GM12878 (cell line): ENCODE measurements at regions not wholly inside any gene's neighbourhood (a gene's known extent, or its start where the extent isn't known, plus 50 kb on each side); places are given as distances from the start of the nearest gene placed in this dataset.

Experiments
- ATAC-seq: fragments of 200-7000 bp; cut with Tn5 transposase; 3 replicates; pipeline ENCODE4 v1.9.1; 2020; ENCODE audit warnings: mild to moderate bottlenecking, moderate library complexity
- BruUV-seq: library from RNA; stranded (reverse); fragments of 400-500 nt; replicated peaks from 2 replicates; lab custom pipeline; 2021; lab: Mats Ljungman, UMichigan
- CTCF ChIA-PET: fragments of 300-600 bp; sonication (Branson Sonifier 250); formaldehyde crosslinking; extraction: SDS; loops from one replicate; lab custom pipeline; 2021; ENCODE audit warnings: inconsistent platforms; lab: Yijun Ruan, JAX
- POLR2A ChIA-PET: fragments of 350-600 bp; formaldehyde crosslinking; extraction: SDS; loops from one replicate; lab custom pipeline; 2021; ENCODE audit warnings: inconsistent platforms; lab: Charles Lee
- RAD21 ChIA-PET: fragments of 300-600 bp; sonication (Branson Sonifier 250); formaldehyde crosslinking; loops from one replicate; lab custom pipeline; 2023; ENCODE audit warnings: antibody characterized with exemption; ENCODE audit not compliant: unreplicated experiment; lab: Charles Lee
- SMC1A ChIA-PET: fragments of 300-600 bp; sonication (Branson Sonifier 250); formaldehyde crosslinking; loops from one replicate; lab custom pipeline; 2023; ENCODE audit not compliant: unreplicated experiment, uncharacterized antibody; lab: Charles Lee
- DNase-seq: peaks from one replicate; pipeline ENCODE4 v3.0.0-alpha.2; 2011; ENCODE audit warnings: low read depth, low spot score
- FAIRE-seq: peaks from 3 replicates; lab custom pipeline; 2011; peaks lifted over from hg19 to GRCh38; lab: Jason Lieb, UNC
- H2AFZ ChIP-seq: 2 replicates; pipeline ENCODE4 v1.6.0; 2011; ENCODE audit warnings: low read depth, low read length, control low read depth; ENCODE audit not compliant: control insufficient read depth
- H3K27ac ChIP-seq: 2 replicates; pipeline ENCODE4 v1.5.1; 2011; ENCODE audit warnings: control low read depth; ENCODE audit not compliant: control insufficient read depth, insufficient read depth
- H3K27me3 ChIP-seq, 2 experiments: replicated peaks in 1 of 2; 2 replicates each; pipeline versions ENCODE4 v1.6.0 to v1.6.1; 2011; ENCODE audit warnings: low read length in 1 of 2; ENCODE audit not compliant: control insufficient read depth in 2 of 2, insufficient read depth in 2 of 2
- H3K36me3 ChIP-seq, 2 experiments: 2 replicates each; pipeline ENCODE4 v1.5.1; 2011; ENCODE audit warnings: low read length in 1 of 2; ENCODE audit not compliant: control insufficient read depth in 2 of 2, insufficient read depth in 2 of 2
- H3K4me1 ChIP-seq: 2 replicates; pipeline ENCODE4 v1.6.1; 2011; ENCODE audit warnings: mild to moderate bottlenecking, low read length, moderate library complexity, mixed read lengths; ENCODE audit not compliant: control insufficient read depth, insufficient read depth
- H3K4me2 ChIP-seq: 2 replicates; pipeline ENCODE4 v1.6.0; 2011; ENCODE audit warnings: control low read depth; ENCODE audit not compliant: control insufficient read depth, insufficient read depth
- H3K4me3 ChIP-seq: fragments of 200-600 bp; sonication (generic); 2 replicates; pipeline ENCODE4 v1.5.1; 2016
- H3K79me2 ChIP-seq: 2 replicates; pipeline ENCODE4 v1.6.0; 2011; ENCODE audit warnings: low read length; ENCODE audit not compliant: control insufficient read depth, insufficient read depth
- H3K9ac ChIP-seq: 2 replicates; pipeline ENCODE4 v1.8.0; 2011; ENCODE audit warnings: low read length, control low read depth, mixed read lengths; ENCODE audit not compliant: control insufficient read depth, insufficient read depth
- H3K9me3 ChIP-seq: replicated peaks from 3 replicates; pipeline ENCODE4 v1.5.1; 2011; ENCODE audit warnings: mild to moderate bottlenecking, low read length; ENCODE audit not compliant: control insufficient read depth, insufficient read depth
- H4K20me1 ChIP-seq: 2 replicates; pipeline ENCODE4 v1.6.0; 2011; ENCODE audit not compliant: control insufficient read depth, insufficient read depth
- CHD1 ChIP-seq: IDR thresholded peaks from 2 replicates; pipeline ENCODE4 v1.6.1; 2012; ENCODE audit warnings: low read depth, low read length, improper control_type of control experiment
- CREB1 ChIP-seq: IDR thresholded peaks from 2 replicates; pipeline ENCODE4 v1.6.1; 2012; ENCODE audit warnings: low read depth, mild to moderate bottlenecking, inconsistent platforms
- EGR1 ChIP-seq, 2 experiments: IDR thresholded peaks; 1 replicate in 1 of 2; 2 replicates in 1 of 2; pipeline ENCODE4 v1.6.1; 2011 to 2012; ENCODE audit warnings: low read depth in 2 of 2, low read length in 2 of 2, borderline replicate concordance in 1 of 2, mild to moderate bottlenecking in 1 of 2, moderate library complexity in 1 of 2
- HSF1 ChIP-seq: fragments of 150-350 bp; IDR thresholded peaks from 2 replicates; pipeline ENCODE4 v1.6.1; 2014; ENCODE audit warnings: mild to moderate bottlenecking, low read depth, low read length
- IKZF2 ChIP-seq, 2 experiments: fragments of 450-650 bp; IDR thresholded peaks; 2 replicates each; pipeline ENCODE4 v1.6.1; 2017; ENCODE audit warnings: mild to moderate bottlenecking in 2 of 2, moderate library complexity in 2 of 2
- IRF4 ChIP-seq: IDR thresholded peaks from 2 replicates; pipeline ENCODE4 v1.6.1; 2011; ENCODE audit warnings: low read depth, low read length
- KAT2A ChIP-seq: conservative IDR thresholded peaks from 2 replicates; pipeline ENCODE4 v1.6.1; 2011; ENCODE audit warnings: low read depth, low read length; ENCODE audit not compliant: control insufficient read depth
- MYC ChIP-seq: IDR thresholded peaks from 2 replicates; pipeline ENCODE4 v1.6.1; 2011; ENCODE audit warnings: mild to moderate bottlenecking, low read length, moderate library complexity, inconsistent platforms; ENCODE audit not compliant: insufficient read depth, insufficient replicate concordance, insufficient read length, severe bottlenecking
- NR2C2 ChIP-seq: IDR thresholded peaks from 2 replicates; pipeline ENCODE4 v1.6.1; 2011; ENCODE audit warnings: borderline replicate concordance, low read depth; ENCODE audit not compliant: control insufficient read depth, insufficient read length
- NRF1 ChIP-seq: conservative IDR thresholded peaks from 2 replicates; pipeline ENCODE4 v1.6.1; 2011; ENCODE audit warnings: mild to moderate bottlenecking, low read depth, low read length, improper control_type of control experiment
- PML ChIP-seq: IDR thresholded peaks from 2 replicates; pipeline ENCODE4 v1.6.1; 2012; ENCODE audit warnings: low read length, inconsistent platforms
- POLR2A ChIP-seq: IDR thresholded peaks from 2 replicates; pipeline ENCODE4 v1.6.1; 2011; ENCODE audit warnings: low read depth, mild to moderate bottlenecking, low read length
- RUNX3 ChIP-seq: IDR thresholded peaks from 2 replicates; pipeline ENCODE4 v1.6.1; 2012; ENCODE audit warnings: low read length, inconsistent platforms
- SIN3A ChIP-seq: IDR thresholded peaks from 2 replicates; pipeline ENCODE4 v1.6.1; 2012; ENCODE audit warnings: low read depth, low read length, improper control_type of control experiment
- SMAD5 ChIP-seq: IDR thresholded peaks from 2 replicates; pipeline ENCODE4 v1.6.1; 2016; ENCODE audit warnings: antibody characterized with exemption, low read depth
- STAT1 ChIP-seq: fragments of 450-650 bp; conservative IDR thresholded peaks from 2 replicates; pipeline ENCODE4 v1.6.1; 2014; ENCODE audit warnings: antibody characterized with exemption, mild to moderate bottlenecking
- STAT3 ChIP-seq: IDR thresholded peaks from 2 replicates; pipeline ENCODE4 v1.6.1; 2011; ENCODE audit warnings: low read depth, low read length, improper control_type of control experiment
- SUPT20H ChIP-seq: IDR thresholded peaks from 2 replicates; pipeline ENCODE4 v1.6.1; 2011; ENCODE audit warnings: low read depth, mild to moderate bottlenecking, low read length, moderate library complexity, borderline replicate concordance; ENCODE audit not compliant: control insufficient read depth
- TAF1 ChIP-seq: IDR thresholded peaks from 2 replicates; pipeline ENCODE4 v1.6.1; 2011; ENCODE audit warnings: mild to moderate bottlenecking, low read depth, low read length, borderline replicate concordance
- ZNF622 ChIP-seq: fragments of 450-650 bp; IDR thresholded peaks from 2 replicates; pipeline ENCODE4 v1.6.1; 2017; ENCODE audit warnings: mild to moderate bottlenecking, inconsistent platforms
- WGBS: methylation state at CpG from one replicate; pipeline ENCODE4 v1.1.6; 2016; ENCODE audit warnings: low lambda C conversion rate; ENCODE audit not compliant: insufficient replicate concordance, insufficient coverage; ENCODE audit errors: missing lambda C conversion rate; 5-methylcytosine and 5-hydroxymethylcytosine counted together
- in situ Hi-C: fragments of 300-500 bp; cut with MboI; formaldehyde crosslinking; loops from 9 replicates; pipeline ENCODE4 v1.14.3; 2018; ENCODE audit warnings: mixed read lengths
- intact Hi-C: fragments of 100-400 bp; cut with micrococcal nuclease; formaldehyde crosslinking; loops from one replicate; pipeline ENCODE4 v1.14.2; 2022; ENCODE audit not compliant: unreplicated experiment
- TF ChIP-seq, protein P1 (sequence below): fragments of 450-650 bp; IDR thresholded peaks from 2 replicates; pipeline ENCODE4 v1.6.1; 2016; ENCODE audit warnings: mild to moderate bottlenecking
- TF ChIP-seq, protein P2 (sequence below): fragments of 450-650 bp; formaldehyde crosslinking; IDR thresholded peaks from 2 replicates; pipeline ENCODE4 v1.5.0; 2022; ENCODE audit warnings: mild to moderate bottlenecking, missing genetic modification characterization

DNA sequence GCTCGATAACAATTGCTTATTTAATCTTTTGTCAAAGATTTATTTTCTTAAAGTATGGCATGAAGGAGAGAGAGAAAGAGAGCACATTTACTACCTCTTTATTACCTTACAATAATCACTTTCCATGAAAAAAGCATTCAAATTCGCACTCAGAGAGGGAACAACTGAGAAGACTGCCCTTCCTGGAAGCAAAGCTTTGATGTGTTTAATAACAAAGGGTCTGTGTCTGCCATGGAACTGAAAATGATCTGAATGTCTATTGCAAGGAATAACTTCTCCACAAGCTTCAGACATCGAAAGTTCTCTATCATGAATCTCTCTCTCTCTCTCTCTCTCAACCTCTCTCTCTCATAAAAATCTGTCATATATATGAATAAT is 308.9 kb downstream of the HDGFL1 start (continued):
- TF ChIP-seq EGR1 (IDR thresholded peaks at IDR 0.05; ENCODE audit: borderline replicate concordance in 1 of 2, low read depth in 2 of 2, low read length in 2 of 2) (no peak), SUPT20H (no peak), STAT1 (no peak), MYC (no peak), ZNF622 (no peak), CHD1 (no peak), RUNX3 (no peak), IKZF2 (IDR thresholded peaks at IDR 0.05) (no peak), NR2C2 (no peak), SIN3A (no peak), NRF1 (no peak), KAT2A (no peak)

DNA sequence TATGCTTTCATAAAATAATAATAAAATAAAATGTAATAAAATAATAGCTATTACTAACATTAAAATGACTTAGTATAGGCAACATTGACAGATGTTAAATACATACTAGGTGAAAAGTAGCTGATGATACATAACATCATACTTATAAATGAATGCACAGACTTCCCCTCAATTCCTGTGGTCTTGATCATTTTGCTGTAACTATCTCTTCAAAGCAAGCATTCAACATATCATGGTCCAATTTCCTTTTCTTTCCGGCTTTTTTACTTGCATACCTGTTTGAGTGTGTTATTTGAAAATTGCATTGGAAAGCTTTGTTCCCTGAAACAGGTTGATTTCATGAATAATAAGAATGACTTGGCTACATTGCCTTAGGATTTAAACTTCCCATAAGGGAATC is 309.3 kb downstream of the HDGFL1 start:
- DNase-seq (no peak), FAIRE-seq (no peak), ATAC-seq (no peak)
- in situ Hi-C loops, result no loop called here
- BruUV-seq, result no TSS peak
- CTCF ChIA-PET, result no interaction called here
- intact Hi-C loops, result no loop called here
- SMC1A ChIA-PET, result interaction anchor here (0.9 kb wide), 1 partner anchor 12 kb away, joined by 3 read pairs; no protein-coding TSS in a partner anchor
- no peak overlapping the region for H3K27ac ChIP-seq
- TF ChIP-seq HSF1 (no peak), TAF1 (no peak), CREB1 (no peak), SMAD5 (no peak), PML (no peak), POLR2A (no peak), STAT3 (no peak), IRF4 (no peak)
- TF ChIP-seq, protein P1, sequence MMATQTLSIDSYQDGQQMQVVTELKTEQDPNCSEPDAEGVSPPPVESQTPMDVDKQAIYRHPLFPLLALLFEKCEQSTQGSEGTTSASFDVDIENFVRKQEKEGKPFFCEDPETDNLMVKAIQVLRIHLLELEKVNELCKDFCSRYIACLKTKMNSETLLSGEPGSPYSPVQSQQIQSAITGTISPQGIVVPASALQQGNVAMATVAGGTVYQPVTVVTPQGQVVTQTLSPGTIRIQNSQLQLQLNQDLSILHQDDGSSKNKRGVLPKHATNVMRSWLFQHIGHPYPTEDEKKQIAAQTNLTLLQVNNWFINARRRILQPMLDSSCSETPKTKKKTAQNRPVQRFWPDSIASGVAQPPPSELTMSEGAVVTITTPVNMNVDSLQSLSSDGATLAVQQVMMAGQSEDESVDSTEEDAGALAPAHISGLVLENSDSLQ, result no peak
- TF ChIP-seq, protein P2, sequence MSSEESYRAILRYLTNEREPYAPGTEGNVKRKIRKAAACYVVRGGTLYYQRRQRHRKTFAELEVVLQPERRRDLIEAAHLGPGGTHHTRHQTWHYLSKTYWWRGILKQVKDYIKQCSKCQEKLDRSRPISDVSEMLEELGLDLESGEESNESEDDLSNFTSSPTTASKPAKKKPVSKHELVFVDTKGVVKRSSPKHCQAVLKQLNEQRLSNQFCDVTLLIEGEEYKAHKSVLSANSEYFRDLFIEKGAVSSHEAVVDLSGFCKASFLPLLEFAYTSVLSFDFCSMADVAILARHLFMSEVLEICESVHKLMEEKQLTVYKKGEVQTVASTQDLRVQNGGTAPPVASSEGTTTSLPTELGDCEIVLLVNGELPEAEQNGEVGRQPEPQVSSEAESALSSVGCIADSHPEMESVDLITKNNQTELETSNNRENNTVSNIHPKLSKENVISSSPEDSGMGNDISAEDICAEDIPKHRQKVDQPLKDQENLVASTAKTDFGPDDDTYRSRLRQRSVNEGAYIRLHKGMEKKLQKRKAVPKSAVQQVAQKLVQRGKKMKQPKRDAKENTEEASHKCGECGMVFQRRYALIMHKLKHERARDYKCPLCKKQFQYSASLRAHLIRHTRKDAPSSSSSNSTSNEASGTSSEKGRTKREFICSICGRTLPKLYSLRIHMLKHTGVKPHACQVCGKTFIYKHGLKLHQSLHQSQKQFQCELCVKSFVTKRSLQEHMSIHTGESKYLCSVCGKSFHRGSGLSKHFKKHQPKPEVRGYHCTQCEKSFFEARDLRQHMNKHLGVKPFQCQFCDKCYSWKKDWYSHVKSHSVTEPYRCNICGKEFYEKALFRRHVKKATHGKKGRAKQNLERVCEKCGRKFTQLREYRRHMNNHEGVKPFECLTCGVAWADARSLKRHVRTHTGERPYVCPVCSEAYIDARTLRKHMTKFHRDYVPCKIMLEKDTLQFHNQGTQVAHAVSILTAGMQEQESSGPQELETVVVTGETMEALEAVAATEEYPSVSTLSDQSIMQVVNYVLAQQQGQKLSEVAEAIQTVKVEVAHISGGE, result no peak
- TF ChIP-seq, all 136 proteins: peak for 0
- no peaks in the 10 kb centered on the region for H3K27me3 ChIP-seq
- no peaks in the 10 kb centered on the region for H3K36me3 ChIP-seq
- H3K79me2 ChIP-seq, result no peaks in the 10 kb centered on the region
- H3K9ac ChIP-seq, result no peak overlapping the region
- H4K20me1 ChIP-seq, result no peaks in the 10 kb centered on the region
- no peaks in the 10 kb centered on the region for H3K4me1 ChIP-seq
- no peak overlapping the region for H3K4me3 ChIP-seq
- no peak overlapping the region for H3K4me2 ChIP-seq
- H3K9me3 ChIP-seq, result no peaks in the 10 kb centered on the region
- ChIA-PET POLR2A (no interaction called here), RAD21 (interaction anchor here (0.9 kb wide), 1 partner anchor 17 kb away, joined by 3 read pairs; no protein-coding TSS in a partner anchor)
- H2AFZ ChIP-seq, result no peak overlapping the region
- WGBS, result 7% methylated on average over 1 of the region's 1 CpG
